ENCODE measurements at regions not wholly inside any gene's neighbourhood (a gene's known extent, or its start where the extent isn't known, plus 50 kb on each side); places are given as distances from the start of the nearest gene placed in this dataset.

DNA sequence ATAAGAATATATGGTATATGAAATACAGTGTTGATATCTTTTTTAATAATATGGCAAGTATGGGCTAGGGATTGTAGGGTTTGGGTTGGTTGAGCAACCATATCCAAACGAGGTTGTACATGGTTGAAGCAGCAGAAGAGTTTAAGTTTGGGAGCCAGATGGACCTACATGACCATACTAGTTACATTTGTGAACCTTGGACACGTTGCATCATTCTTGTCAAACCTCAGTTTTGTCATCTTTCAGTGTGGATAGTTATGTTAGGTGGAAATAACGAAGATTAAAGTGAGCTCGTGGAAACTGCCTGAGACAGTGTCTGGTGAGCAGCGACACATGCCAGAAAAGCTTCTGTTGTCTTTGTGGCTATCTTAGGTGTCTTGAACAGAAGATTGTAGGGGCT, 307.1 kb upstream of the KIRREL3 start:
- Histone ChIP-seq H3K14ac (replicated peaks; ENCODE audit: low read depth, low read length) (no peak overlapping the region), H4K8ac (ENCODE audit: low read depth in 2 of 2, low read length in 2 of 2) (no peak overlapping the region), H3K4me1 (ENCODE audit: control insufficient read depth, insufficient read depth, low read length) (no peaks in the 10 kb centered on the region), H3K23ac (ENCODE audit: low read depth, low read length) (no peak overlapping the region), H2AFZ (replicated peaks; ENCODE audit: low read length, poor library complexity) (no peak overlapping the region), H3K9ac (ENCODE audit: low read depth, low read length) (no peak overlapping the region), H3K36me3 (ENCODE audit: control insufficient read depth, insufficient read depth, low read length) (no peaks in the 10 kb centered on the region), H3K4ac (ENCODE audit: low read depth, low read length) (no peak overlapping the region), H3K4me3 (ENCODE audit: insufficient read depth, low read depth, low read length) (no peak overlapping the region), H3K9me3 (ENCODE audit: control insufficient read depth, insufficient read depth, low read length) (no peaks in the 10 kb centered on the region), H2BK20ac (ENCODE audit: low read depth, low read length) (no peak overlapping the region), H2BK15ac (ENCODE audit: low read depth, low read length) (no peak overlapping the region), H4K5ac (ENCODE audit: low read depth, low read length) (no peak overlapping the region), H3K56ac (ENCODE audit: extremely low read depth, insufficient read depth, low read length) (no peak overlapping the region), H3K79me1 (ENCODE audit: low read depth in 1 of 2, low read length in 2 of 2) (no peaks in the 10 kb centered on the region), H3K27me3 (ENCODE audit: control insufficient read depth, insufficient read depth, low read length) (no peaks in the 10 kb centered on the region), H2BK5ac (ENCODE audit: low read depth, low read length, poor library complexity, severe bottlenecking) (no peak overlapping the region), H3K27ac (ENCODE audit: insufficient read depth, low read length) (no peak overlapping the region), H4K91ac (ENCODE audit: insufficient read depth, low read depth, low read length) (no peak overlapping the region), H3K4me2 (ENCODE audit: low read depth, low read length) (no peak overlapping the region), H2AK9ac (replicated peaks; ENCODE audit: low read depth, low read length, poor library complexity) (no peak overlapping the region), H3K9me1 (ENCODE audit: insufficient read depth, low read length) (no peaks in the 10 kb centered on the region), H3K18ac (ENCODE audit: low read depth, low read length) (no peak overlapping the region), H2BK120ac (ENCODE audit: low read depth, low read length) (no peak overlapping the region), H4K20me1 (ENCODE audit: insufficient read depth, low read length) (no peaks in the 10 kb centered on the region), H2AK5ac (ENCODE audit: low read depth, low read length) (no peak overlapping the region)
- 14% methylated on average over 1 of the region's 5 CpGs; no CpG with 5 or more reads in 1 of the 2 experiments for WGBS, 2 experiments (ENCODE audit: extremely low coverage in 2 of 2, insufficient read length in 1 of 2)
- ATAC-seq (ENCODE audit: low read depth) = no peak
- in situ Hi-C loops (cut with MboI; ENCODE audit: low sequenced_read_pairs) = no loop called here
- intact Hi-C loops (cut with micrococcal nuclease) = no loop called here
- dilution Hi-C loops (cut with HindIII; ENCODE audit: low sequenced_read_pairs, unreplicated experiment) = no loop called here
- DNase-seq = no peak
- TF ChIP-seq RAD21 (IDR thresholded peaks at IDR 0.05; ENCODE audit: low read length) = no peak
- TF ChIP-seq MAFK (IDR thresholded peaks at IDR 0.05; ENCODE audit: low read depth, low read length) = no peak
- TF ChIP-seq, protein P1, sequence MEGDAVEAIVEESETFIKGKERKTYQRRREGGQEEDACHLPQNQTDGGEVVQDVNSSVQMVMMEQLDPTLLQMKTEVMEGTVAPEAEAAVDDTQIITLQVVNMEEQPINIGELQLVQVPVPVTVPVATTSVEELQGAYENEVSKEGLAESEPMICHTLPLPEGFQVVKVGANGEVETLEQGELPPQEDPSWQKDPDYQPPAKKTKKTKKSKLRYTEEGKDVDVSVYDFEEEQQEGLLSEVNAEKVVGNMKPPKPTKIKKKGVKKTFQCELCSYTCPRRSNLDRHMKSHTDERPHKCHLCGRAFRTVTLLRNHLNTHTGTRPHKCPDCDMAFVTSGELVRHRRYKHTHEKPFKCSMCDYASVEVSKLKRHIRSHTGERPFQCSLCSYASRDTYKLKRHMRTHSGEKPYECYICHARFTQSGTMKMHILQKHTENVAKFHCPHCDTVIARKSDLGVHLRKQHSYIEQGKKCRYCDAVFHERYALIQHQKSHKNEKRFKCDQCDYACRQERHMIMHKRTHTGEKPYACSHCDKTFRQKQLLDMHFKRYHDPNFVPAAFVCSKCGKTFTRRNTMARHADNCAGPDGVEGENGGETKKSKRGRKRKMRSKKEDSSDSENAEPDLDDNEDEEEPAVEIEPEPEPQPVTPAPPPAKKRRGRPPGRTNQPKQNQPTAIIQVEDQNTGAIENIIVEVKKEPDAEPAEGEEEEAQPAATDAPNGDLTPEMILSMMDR (conservative IDR thresholded peaks at IDR 0.05; ENCODE audit: low read depth, low read length) = no peak
- TF ChIP-seq MXI1 (IDR thresholded peaks at IDR 0.05; ENCODE audit: borderline replicate concordance, low read depth, low read length) = no peak
- TF ChIP-seq MAZ (IDR thresholded peaks at IDR 0.05; ENCODE audit: borderline replicate concordance, low read depth, low read length) = no peak
- TF ChIP-seq CEBPB (IDR thresholded peaks at IDR 0.05; ENCODE audit: low read depth, low read length) = no peak; the same call in 1 of the 2 replicates
- TF ChIP-seq NFE2L2 (IDR thresholded peaks at IDR 0.05; ENCODE audit: low read depth, low read length) = no peak
- TF ChIP-seq BHLHE40 (IDR thresholded peaks at IDR 0.05; ENCODE audit: low read depth, low read length) = no peak
- TF ChIP-seq POLR2A (IDR thresholded peaks at IDR 0.05; ENCODE audit: low read depth, low read length) = no peak
- TF ChIP-seq RCOR1 (IDR thresholded peaks at IDR 0.05; ENCODE audit: insufficient replicate concordance, low read length) = no peak
- no peak for TF ChIP-seq RFX5 (IDR thresholded peaks at IDR 0.05; ENCODE audit: low read depth, low read length)
- TF ChIP-seq SMC3 (IDR thresholded peaks at IDR 0.05; ENCODE audit: low read depth, low read length) = no peak
- TF ChIP-seq, protein P2, sequence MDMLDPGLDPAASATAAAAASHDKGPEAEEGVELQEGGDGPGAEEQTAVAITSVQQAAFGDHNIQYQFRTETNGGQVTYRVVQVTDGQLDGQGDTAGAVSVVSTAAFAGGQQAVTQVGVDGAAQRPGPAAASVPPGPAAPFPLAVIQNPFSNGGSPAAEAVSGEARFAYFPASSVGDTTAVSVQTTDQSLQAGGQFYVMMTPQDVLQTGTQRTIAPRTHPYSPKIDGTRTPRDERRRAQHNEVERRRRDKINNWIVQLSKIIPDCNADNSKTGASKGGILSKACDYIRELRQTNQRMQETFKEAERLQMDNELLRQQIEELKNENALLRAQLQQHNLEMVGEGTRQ (IDR thresholded peaks at IDR 0.05; ENCODE audit: low read depth, low read length) = no peak
- TF ChIP-seq, protein P3, sequence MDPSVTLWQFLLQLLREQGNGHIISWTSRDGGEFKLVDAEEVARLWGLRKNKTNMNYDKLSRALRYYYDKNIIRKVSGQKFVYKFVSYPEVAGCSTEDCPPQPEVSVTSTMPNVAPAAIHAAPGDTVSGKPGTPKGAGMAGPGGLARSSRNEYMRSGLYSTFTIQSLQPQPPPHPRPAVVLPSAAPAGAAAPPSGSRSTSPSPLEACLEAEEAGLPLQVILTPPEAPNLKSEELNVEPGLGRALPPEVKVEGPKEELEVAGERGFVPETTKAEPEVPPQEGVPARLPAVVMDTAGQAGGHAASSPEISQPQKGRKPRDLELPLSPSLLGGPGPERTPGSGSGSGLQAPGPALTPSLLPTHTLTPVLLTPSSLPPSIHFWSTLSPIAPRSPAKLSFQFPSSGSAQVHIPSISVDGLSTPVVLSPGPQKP (IDR thresholded peaks at IDR 0.05; ENCODE audit: borderline replicate concordance, low read depth, low read length) = no peak
- TF ChIP-seq CHD1 (IDR thresholded peaks at IDR 0.05; ENCODE audit: low read depth, low read length) = no peak
- TF ChIP-seq FOS (IDR thresholded peaks at IDR 0.05; ENCODE audit: low read depth, low read length) = no peak
- CTCF ChIA-PET = no interaction called here
- BruUV-seq (replicated peaks) = no TSS peak
- POLR2A ChIA-PET (ENCODE audit: unreplicated experiment) = no interaction called here
